Duodenal mucosa (tissue), 2 donors: ENCODE measurements at regions not wholly inside any gene's neighbourhood (a gene's known extent, or its start where the extent isn't known, plus 50 kb on each side); places are given as distances from the start of the nearest gene placed in this dataset.

Experiments used
- H3K27ac ChIP-seq: one replicate; pipeline ENCODE4 v1.7.0; 2013; ENCODE audit warnings: low read depth, low read length
- H3K27me3 ChIP-seq, 2 donors: one replicate each; pipeline ENCODE4 v1.7.0; 2013; ENCODE audit warnings: low read length in 2 of 2, control low read depth in 1 of 2; ENCODE audit not compliant: insufficient read depth in 2 of 2, control insufficient read depth in 1 of 2
- H3K36me3 ChIP-seq, 2 donors: one replicate each; pipeline ENCODE4 v1.7.0; 2013; ENCODE audit warnings: low read length in 2 of 2, control low read depth in 1 of 2; ENCODE audit not compliant: insufficient read depth in 2 of 2, control insufficient read depth in 1 of 2
- H3K4me1 ChIP-seq, 2 donors: one replicate each; pipeline ENCODE4 v1.7.0; 2013; ENCODE audit warnings: low read length in 2 of 2, control low read depth in 1 of 2; ENCODE audit not compliant: insufficient read depth in 2 of 2, control insufficient read depth in 1 of 2
- H3K4me3 ChIP-seq, 2 donors: one replicate each; pipeline ENCODE4 v1.7.0; 2013; ENCODE audit warnings: low read length in 2 of 2, low read depth in 1 of 2
- H3K9ac ChIP-seq, 2 donors: one replicate each; pipeline ENCODE4 v1.7.0; 2013; ENCODE audit warnings: low read length in 2 of 2, low read depth in 1 of 2
- H3K9me3 ChIP-seq, 2 donors: one replicate each; pipeline ENCODE4 v1.7.0; 2013; ENCODE audit warnings: low read length in 2 of 2, control low read depth in 1 of 2; ENCODE audit not compliant: control insufficient read depth in 1 of 2

- Histone ChIP-seq H3K4me1 (peaks cover 7 to 11% of the 10 kb centered on the region in 2 donors), H3K9me3 (peaks cover 4 to 5% of the 10 kb centered on the region in 2 donors), H3K9ac (no peak overlapping the region), H3K27ac (no peak overlapping the region), H3K36me3 (no peaks in the 10 kb centered on the region), H3K27me3 (no peaks in the 10 kb centered on the region), H3K4me3 (no peak overlapping the region)
These were observed 96.2 kb upstream of the INSIG1 start for GRCh38 chr7:155201325-155202087.

GRCh38 chr7:155202106-155202871 lies 95.4 kb upstream of the INSIG1 start:
- Histone ChIP-seq H3K36me3 (no peaks in the 10 kb centered on the region), H3K4me1 (peaks cover 7 to 11% of the 10 kb centered on the region in 2 donors), H3K9ac (no peak overlapping the region), H3K27ac (no peak overlapping the region), H3K27me3 (no peaks in the 10 kb centered on the region), H3K4me3 (no peak overlapping the region), H3K9me3 (no peaks in the 10 kb centered on the region)

GRCh38 chr7:155203059-155203881 lies 94.4 kb upstream of the INSIG1 start:
- Histone ChIP-seq H3K4me1 (peaks cover 7 to 11% of the 10 kb centered on the region in 2 donors), H3K27ac (no peak overlapping the region), H3K9me3 (no peaks in the 10 kb centered on the region), H3K36me3 (no peaks in the 10 kb centered on the region), H3K4me3 (no peak overlapping the region), H3K9ac (no peak overlapping the region), H3K27me3 (no peaks in the 10 kb centered on the region)

- Histone ChIP-seq H3K9ac (no peak overlapping the region), H3K9me3 (no peaks in the 10 kb centered on the region), H3K4me3 (no peak overlapping the region), H3K4me1 (peaks cover 7 to 11% of the 10 kb centered on the region in 2 donors), H3K27ac (no peak overlapping the region), H3K36me3 (no peaks in the 10 kb centered on the region), H3K27me3 (no peaks in the 10 kb centered on the region)
These were observed 93.6 kb upstream of the INSIG1 start for GRCh38 chr7:155203882-155204691.

- H3K4me3 ChIP-seq: peak overlapping the region; percentile 57 to 74
- H3K27me3 ChIP-seq: no peaks in the 10 kb centered on the region
- peak overlapping the region; percentile 71 for H3K27ac ChIP-seq
- H3K9ac ChIP-seq: peak overlapping the region in 1 of 2 donors; percentile 66
- H3K36me3 ChIP-seq: no peaks in the 10 kb centered on the region
- H3K4me1 ChIP-seq: peaks cover 7 to 11% of the 10 kb centered on the region in 2 donors
- no peaks in the 10 kb centered on the region for H3K9me3 ChIP-seq
These were observed 92.8 kb upstream of the INSIG1 start for GRCh38 chr7:155204744-155205367.

GRCh38 chr7:155205368-155206317 lies 92.0 kb upstream of the INSIG1 start:
- Histone ChIP-seq H3K4me1 (peaks cover 7 to 11% of the 10 kb centered on the region in 2 donors), H3K9ac (peak overlapping the region; percentile 66 to 71), H3K9me3 (no peaks in the 10 kb centered on the region), H3K36me3 (no peaks in the 10 kb centered on the region), H3K27me3 (no peaks in the 10 kb centered on the region), H3K4me3 (peak overlapping the region; percentile 57 to 74), H3K27ac (peak overlapping the region; percentile 84)

- Histone ChIP-seq H3K9me3 (no peaks in the 10 kb centered on the region), H3K4me3 (peak overlapping the region; percentile 57 to 74), H3K36me3 (no peaks in the 10 kb centered on the region), H3K27me3 (no peaks in the 10 kb centered on the region), H3K4me1 (peaks cover 7 to 11% of the 10 kb centered on the region in 2 donors), H3K9ac (peak overlapping the region; percentile 66 to 71), H3K27ac (peak overlapping the region; percentile 84)
These were observed 91.2 kb upstream of the INSIG1 start for GRCh38 chr7:155206318-155207020.

GRCh38 chr7:155207326-155208002 lies 90.2 kb upstream of the INSIG1 start:
- Histone ChIP-seq H3K9me3 (no peaks in the 10 kb centered on the region), H3K4me3 (no peak overlapping the region), H3K4me1 (peaks cover 7 to 11% of the 10 kb centered on the region in 2 donors), H3K27ac (no peak overlapping the region), H3K27me3 (no peaks in the 10 kb centered on the region), H3K36me3 (no peaks in the 10 kb centered on the region), H3K9ac (no peak overlapping the region)
